SK-N-SH (cell line): ENCODE measurements at regions not wholly inside any gene's neighbourhood (a gene's known extent, or its start where the extent isn't known, plus 50 kb on each side); places are given as distances from the start of the nearest gene placed in this dataset.

Source experiments
- CTCF ChIA-PET: fragments of 300-600, 350-600 bp; formaldehyde crosslinking; extraction: SDS; loops from one replicate; lab custom pipeline; 2021; lab: Yijun Ruan, JAX
- POLR2A ChIA-PET: fragments of 350-600 bp; sonication (Branson Sonifier 250); formaldehyde crosslinking; extraction: SDS; loops from one replicate; lab custom pipeline; 2020; ENCODE audit warnings: antibody characterized with exemption, inconsistent platforms; lab: Yijun Ruan, JAX
- DNase-seq: peaks from one replicate; pipeline ENCODE4 v3.0.0; 2012
- H2AFZ ChIP-seq: fragments of 200-600 bp; sonication (generic); 2 replicates; pipeline ENCODE4 v1.8.1; 2016; ENCODE audit warnings: antibody characterized with exemption, mild to moderate bottlenecking, low read depth
- H3F3A ChIP-seq: fragments of 200-600 bp; sonication (generic); replicated peaks from 2 replicates; pipeline ENCODE3; 2016; ENCODE audit warnings: antibody characterized with exemption, mild to moderate bottlenecking; ENCODE audit not compliant: insufficient read depth
- H3K27ac ChIP-seq, 2 experiments: fragments of 200-500 bp in 1 of 2; fragments of 200-600 bp in 1 of 2; sonication (Bioruptor generic) in 1 of 2; sonication (generic), shearing (Covaris generic) in 1 of 2; 2 replicates each; pipeline versions ENCODE4 v1.5.1 to v1.6.1; 2014 to 2016; ENCODE audit warnings: low read depth in 2 of 2, inconsistent platforms in 1 of 2, low read length in 1 of 2, mild to moderate bottlenecking in 1 of 2, mixed read lengths in 1 of 2
- H3K27me3 ChIP-seq: fragments of 200-600 bp; sonication (generic), shearing (Covaris generic); 2 replicates; pipeline ENCODE4 v1.6.1; 2016; ENCODE audit warnings: mixed run types; ENCODE audit not compliant: insufficient read depth
- H3K36me3 ChIP-seq, 2 experiments: fragments of 200-500 bp in 1 of 2; fragments of 200-600 bp in 1 of 2; sonication (Bioruptor generic) in 1 of 2; sonication (generic) in 1 of 2; replicated peaks in 1 of 2; 2 replicates each; pipeline versions ENCODE3 to v1.5.1; 2014 to 2016; ENCODE audit warnings: low read length in 1 of 2, mild to moderate bottlenecking in 1 of 2; ENCODE audit not compliant: insufficient read depth in 2 of 2, control insufficient read depth in 1 of 2
- H3K4me1 ChIP-seq, 2 experiments: fragments of 200-500 bp in 1 of 2; fragments of 200-600 bp in 1 of 2; sonication (Bioruptor generic) in 1 of 2; sonication (generic), shearing (Covaris generic) in 1 of 2; 2 replicates each; pipeline versions ENCODE4 v1.5.1 to v1.6.1; 2014 to 2016; ENCODE audit warnings: low read depth in 1 of 2, low read length in 1 of 2, mixed run types in 1 of 2; ENCODE audit not compliant: insufficient read depth in 2 of 2, control insufficient read depth in 1 of 2
- H3K4me2 ChIP-seq: fragments of 200-600 bp; sonication (generic), shearing (Covaris generic); 2 replicates; pipeline ENCODE4 v1.6.1; 2017; ENCODE audit warnings: mixed run types
- H3K4me3 ChIP-seq, 2 experiments: fragments of 200-500 bp in 1 of 2; fragments of 200-600 bp in 1 of 2; sonication (Bioruptor generic) in 1 of 2; sonication (generic), shearing (Covaris generic) in 1 of 2; 2 replicates each; pipeline versions ENCODE4 v1.5.1 to v1.8.1; 2014 to 2016; ENCODE audit warnings: low read depth in 2 of 2, inconsistent platforms in 1 of 2, low read length in 1 of 2, mild to moderate bottlenecking in 1 of 2, mixed read lengths in 1 of 2, moderate library complexity in 1 of 2
- H3K79me2 ChIP-seq: fragments of 200-600 bp; sonication (generic); 2 replicates; pipeline ENCODE4 v1.8.1; 2017; ENCODE audit warnings: mild to moderate bottlenecking; ENCODE audit not compliant: insufficient read depth
- H3K9ac ChIP-seq: fragments of 200-600 bp; sonication (generic); 2 replicates; pipeline ENCODE4 v1.6.1; 2017; ENCODE audit warnings: mixed run types
- H3K9me2 ChIP-seq: fragments of 200-600 bp; sonication (generic); 2 replicates; pipeline ENCODE4 v1.6.1; 2017; ENCODE audit warnings: mixed run types
- H3K9me3 ChIP-seq: fragments of 200-600 bp; sonication (generic); 2 replicates; pipeline ENCODE4 v1.6.1; 2017; ENCODE audit warnings: mixed run types, mild to moderate bottlenecking, moderate library complexity
- H4K20me1 ChIP-seq: fragments of 200-600 bp; sonication (generic); 2 replicates; pipeline ENCODE4 v1.6.1; 2017; ENCODE audit warnings: mild to moderate bottlenecking, mixed run types; ENCODE audit not compliant: insufficient read depth
- EP300 ChIP-seq, 2 experiments: IDR thresholded peaks; 2 replicates each; pipeline versions ENCODE4 v1.4.0 to v1.6.1; 2012; ENCODE audit warnings: borderline replicate concordance in 1 of 2, low read depth in 1 of 2, low read length in 1 of 2
- EZH2phosphoT487 ChIP-seq: fragments of 200-600 bp; sonication (generic); IDR thresholded peaks from 2 replicates; pipeline ENCODE4 v1.6.1; 2017; ENCODE audit warnings: low read depth, mixed run types, mild to moderate bottlenecking, antibody characterized with exemption, moderate library complexity, borderline replicate concordance
- FOSL2 ChIP-seq: IDR thresholded peaks from 2 replicates; pipeline ENCODE4 v1.4.0; 2012; ENCODE audit warnings: low read depth, mild to moderate bottlenecking, moderate library complexity, borderline replicate concordance
- FOXJ3 ChIP-seq: sonication (generic); formaldehyde crosslinking; IDR thresholded peaks from 2 replicates; pipeline ENCODE4 v1.5.1; 2020; ENCODE audit warnings: mild to moderate bottlenecking, missing genetic modification reagents
- MXI1 ChIP-seq: IDR thresholded peaks from 2 replicates; pipeline ENCODE4 v1.6.1; 2012; ENCODE audit warnings: mild to moderate bottlenecking, low read depth, low read length, improper control_type of control experiment
- NRF1 ChIP-seq: IDR thresholded peaks from 2 replicates; pipeline ENCODE4 v1.6.1; 2012; ENCODE audit warnings: low read depth, mild to moderate bottlenecking, low read length
- PBX3 ChIP-seq: IDR thresholded peaks from 2 replicates; pipeline ENCODE4; 2012
- POLR2AphosphoS5 ChIP-seq: IDR thresholded peaks from 2 replicates; pipeline ENCODE4 v1.6.1; 2012; ENCODE audit warnings: low read depth, low read length
- RAD21 ChIP-seq: IDR thresholded peaks from 2 replicates; pipeline ENCODE4 v1.6.1; 2012; ENCODE audit warnings: mild to moderate bottlenecking, low read length
- RCOR1 ChIP-seq: fragments of 150-350 bp; IDR thresholded peaks from 2 replicates; pipeline ENCODE4 v1.6.1; 2017; ENCODE audit warnings: antibody characterized with exemption, low read length
- RFX5 ChIP-seq: IDR thresholded peaks from 2 replicates; pipeline ENCODE4 v1.6.1; 2012; ENCODE audit warnings: mild to moderate bottlenecking, improper control_type of control experiment, low read length
- RXRA ChIP-seq: IDR thresholded peaks from 2 replicates; pipeline ENCODE4 v1.4.0; 2012; ENCODE audit warnings: low read depth, mild to moderate bottlenecking, borderline replicate concordance
- SIN3A ChIP-seq: IDR thresholded peaks from 2 replicates; pipeline ENCODE4 v1.6.1; 2012; ENCODE audit warnings: low read depth, mild to moderate bottlenecking, low read length, moderate library complexity, borderline replicate concordance
- TAF1 ChIP-seq: IDR thresholded peaks from 2 replicates; pipeline ENCODE4 v1.6.1; 2012; ENCODE audit warnings: low read depth, mild to moderate bottlenecking, low read length, moderate library complexity, borderline replicate concordance
- USF1 ChIP-seq: IDR thresholded peaks from 2 replicates; pipeline ENCODE4 v1.4.0; 2012; ENCODE audit warnings: low read depth, borderline replicate concordance
- YY1 ChIP-seq: IDR thresholded peaks from 2 replicates; pipeline ENCODE4 v1.4.0; 2012; ENCODE audit warnings: low read depth, mild to moderate bottlenecking
- WGBS: methylation state at CpG from one replicate; pipeline ENCODE4 v1.1.6; 2017; ENCODE audit warnings: low lambda C conversion rate; 5-methylcytosine and 5-hydroxymethylcytosine counted together
- TF ChIP-seq, protein P1 (sequence below): IDR thresholded peaks from 2 replicates; pipeline ENCODE4 v1.6.1; 2012; ENCODE audit warnings: mild to moderate bottlenecking, low read depth, low read length, moderate library complexity
- TF ChIP-seq, protein P2 (sequence below): IDR thresholded peaks from 2 replicates; pipeline ENCODE4 v1.4.0; 2012; ENCODE audit warnings: low read depth

- Histone ChIP-seq H3K79me2 (no peaks in the 10 kb centered on the region), H3K9ac (no peak overlapping the region), H3K4me1 (no peaks in the 10 kb centered on the region; a peak in 1 of 4 replicates), H3K4me2 (no peak overlapping the region), H4K20me1 (no peaks in the 10 kb centered on the region), H3K27ac (no peak overlapping the region), H3K4me3 (no peak overlapping the region), H3K36me3 (no peaks in the 10 kb centered on the region), H3K27me3 (no peaks in the 10 kb centered on the region), H3K9me2 (no peaks in the 10 kb centered on the region), H2AFZ (no peak overlapping the region), H3F3A (no peaks in the 10 kb centered on the region), H3K9me3 (no peaks in the 10 kb centered on the region)
- POLR2A ChIA-PET = no interaction called here
- WGBS = 33% methylated on average over 3 of the region's 3 CpGs
- no peak for DNase-seq
- no peak for TF ChIP-seq TAF1
- CTCF ChIA-PET = no interaction called here
Measured at GRCh38 chr21:23822760-23823159, 1784.5 kb downstream of the MRPL39 start.

GRCh38 chr21:23817337-23817736 lies 1789.9 kb downstream of the MRPL39 start:
- Histone ChIP-seq H3K9me3 (no peaks in the 10 kb centered on the region), H3K9me2 (no peaks in the 10 kb centered on the region), H2AFZ (no peak overlapping the region), H3K36me3 (no peaks in the 10 kb centered on the region), H3K27ac (no peak overlapping the region), H3K4me1 (no peaks in the 10 kb centered on the region; a peak in 1 of 4 replicates), H3K79me2 (no peaks in the 10 kb centered on the region), H3K4me2 (no peak overlapping the region), H3K4me3 (no peak overlapping the region), H3K27me3 (no peaks in the 10 kb centered on the region), H3F3A (no peaks in the 10 kb centered on the region), H4K20me1 (no peaks in the 10 kb centered on the region), H3K9ac (no peak overlapping the region)
- ChIA-PET CTCF (no interaction called here), POLR2A (no interaction called here)
- TF ChIP-seq RFX5 = no peak
- no peak for TF ChIP-seq MXI1
- TF ChIP-seq FOXJ3 (CRISPR knock-in tag) = no peak
- TF ChIP-seq POLR2AphosphoS5 = no peak
- no peak for TF ChIP-seq EP300 (IDR thresholded peaks at IDR 0.05; ENCODE audit: borderline replicate concordance in 1 of 2, low read depth in 1 of 2, low read length in 1 of 2)
- no peak for TF ChIP-seq YY1
- no peak for DNase-seq
- 9% methylated on average over 1 of the region's 1 CpG for WGBS

- no peaks in the 10 kb centered on the region for H4K20me1 ChIP-seq
- WGBS = 24% methylated on average over 4 of the region's 4 CpGs
- DNase-seq = no peak
- no peak overlapping the region for H3K27ac ChIP-seq
- no peaks in the 10 kb centered on the region for H3K9me2 ChIP-seq
- H3K4me3 ChIP-seq = no peak overlapping the region
- H3K4me1 ChIP-seq = no peaks in the 10 kb centered on the region; a peak in 1 of 4 replicates
- ChIA-PET POLR2A (no interaction called here), CTCF (no interaction called here)
- no peaks in the 10 kb centered on the region for H3K9me3 ChIP-seq
- no peaks in the 10 kb centered on the region for H3K27me3 ChIP-seq
- H3K36me3 ChIP-seq = no peaks in the 10 kb centered on the region
- H3K79me2 ChIP-seq = no peaks in the 10 kb centered on the region
- no peak overlapping the region for H3K4me2 ChIP-seq
- no peak overlapping the region for H2AFZ ChIP-seq
- no peaks in the 10 kb centered on the region for H3F3A ChIP-seq
- no peak overlapping the region for H3K9ac ChIP-seq
- TF ChIP-seq RAD21 = no peak
- no peak for TF ChIP-seq USF1
- no peak for TF ChIP-seq RCOR1
- no peak for TF ChIP-seq EZH2phosphoT487
- TF ChIP-seq FOSL2 = no peak
- no peak for TF ChIP-seq NRF1
- TF ChIP-seq, protein P1, sequence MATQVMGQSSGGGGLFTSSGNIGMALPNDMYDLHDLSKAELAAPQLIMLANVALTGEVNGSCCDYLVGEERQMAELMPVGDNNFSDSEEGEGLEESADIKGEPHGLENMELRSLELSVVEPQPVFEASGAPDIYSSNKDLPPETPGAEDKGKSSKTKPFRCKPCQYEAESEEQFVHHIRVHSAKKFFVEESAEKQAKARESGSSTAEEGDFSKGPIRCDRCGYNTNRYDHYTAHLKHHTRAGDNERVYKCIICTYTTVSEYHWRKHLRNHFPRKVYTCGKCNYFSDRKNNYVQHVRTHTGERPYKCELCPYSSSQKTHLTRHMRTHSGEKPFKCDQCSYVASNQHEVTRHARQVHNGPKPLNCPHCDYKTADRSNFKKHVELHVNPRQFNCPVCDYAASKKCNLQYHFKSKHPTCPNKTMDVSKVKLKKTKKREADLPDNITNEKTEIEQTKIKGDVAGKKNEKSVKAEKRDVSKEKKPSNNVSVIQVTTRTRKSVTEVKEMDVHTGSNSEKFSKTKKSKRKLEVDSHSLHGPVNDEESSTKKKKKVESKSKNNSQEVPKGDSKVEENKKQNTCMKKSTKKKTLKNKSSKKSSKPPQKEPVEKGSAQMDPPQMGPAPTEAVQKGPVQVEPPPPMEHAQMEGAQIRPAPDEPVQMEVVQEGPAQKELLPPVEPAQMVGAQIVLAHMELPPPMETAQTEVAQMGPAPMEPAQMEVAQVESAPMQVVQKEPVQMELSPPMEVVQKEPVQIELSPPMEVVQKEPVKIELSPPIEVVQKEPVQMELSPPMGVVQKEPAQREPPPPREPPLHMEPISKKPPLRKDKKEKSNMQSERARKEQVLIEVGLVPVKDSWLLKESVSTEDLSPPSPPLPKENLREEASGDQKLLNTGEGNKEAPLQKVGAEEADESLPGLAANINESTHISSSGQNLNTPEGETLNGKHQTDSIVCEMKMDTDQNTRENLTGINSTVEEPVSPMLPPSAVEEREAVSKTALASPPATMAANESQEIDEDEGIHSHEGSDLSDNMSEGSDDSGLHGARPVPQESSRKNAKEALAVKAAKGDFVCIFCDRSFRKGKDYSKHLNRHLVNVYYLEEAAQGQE = no peak
- no peak for TF ChIP-seq POLR2AphosphoS5
- TF ChIP-seq, protein P2, sequence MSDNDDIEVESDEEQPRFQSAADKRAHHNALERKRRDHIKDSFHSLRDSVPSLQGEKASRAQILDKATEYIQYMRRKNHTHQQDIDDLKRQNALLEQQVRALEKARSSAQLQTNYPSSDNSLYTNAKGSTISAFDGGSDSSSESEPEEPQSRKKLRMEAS = no peak
- no peak for TF ChIP-seq PBX3
- no peak for TF ChIP-seq EP300 (IDR thresholded peaks at IDR 0.05; ENCODE audit: borderline replicate concordance in 1 of 2, low read depth in 1 of 2, low read length in 1 of 2)
- TF ChIP-seq SIN3A = no peak
- no peak for TF ChIP-seq RXRA
Measured at GRCh38 chr21:23812485-23812884, 1794.8 kb downstream of the MRPL39 start.
